GM12873 (cell line): ENCODE measurements at regions not wholly inside any gene's neighbourhood (a gene's known extent, or its start where the extent isn't known, plus 50 kb on each side); places are given as distances from the start of the nearest gene placed in this dataset.

ENCODE experiments used
- TF ChIP-seq, protein P1 (sequence below): IDR thresholded peaks from 2 replicates; pipeline ENCODE4 v1.5.1; 2012; ENCODE audit warnings: low read depth, mild to moderate bottlenecking, moderate library complexity, low read length, control low read depth; ENCODE audit not compliant: insufficient read depth; ENCODE audit errors: missing control alignments

DNA sequence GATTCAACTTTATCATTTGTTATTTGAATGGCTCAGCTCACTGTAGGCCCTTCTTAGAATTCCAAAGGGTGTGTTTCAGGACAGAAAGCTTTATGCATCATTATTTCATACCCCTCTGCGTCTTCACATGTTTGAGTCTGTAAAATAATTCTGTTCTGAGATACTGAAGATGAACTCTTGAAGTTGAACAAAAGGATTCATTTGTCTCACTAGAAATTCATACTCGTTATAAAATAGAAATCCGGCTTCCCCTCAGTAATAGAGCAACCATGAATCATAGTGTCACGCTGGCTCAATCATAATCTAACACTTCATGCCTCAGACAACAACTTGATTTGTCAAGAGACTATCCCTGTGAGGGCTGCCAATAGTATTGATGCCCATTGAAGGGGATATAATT, 1015.4 kb upstream of the SEMA6D start:
- TF ChIP-seq, protein P1, sequence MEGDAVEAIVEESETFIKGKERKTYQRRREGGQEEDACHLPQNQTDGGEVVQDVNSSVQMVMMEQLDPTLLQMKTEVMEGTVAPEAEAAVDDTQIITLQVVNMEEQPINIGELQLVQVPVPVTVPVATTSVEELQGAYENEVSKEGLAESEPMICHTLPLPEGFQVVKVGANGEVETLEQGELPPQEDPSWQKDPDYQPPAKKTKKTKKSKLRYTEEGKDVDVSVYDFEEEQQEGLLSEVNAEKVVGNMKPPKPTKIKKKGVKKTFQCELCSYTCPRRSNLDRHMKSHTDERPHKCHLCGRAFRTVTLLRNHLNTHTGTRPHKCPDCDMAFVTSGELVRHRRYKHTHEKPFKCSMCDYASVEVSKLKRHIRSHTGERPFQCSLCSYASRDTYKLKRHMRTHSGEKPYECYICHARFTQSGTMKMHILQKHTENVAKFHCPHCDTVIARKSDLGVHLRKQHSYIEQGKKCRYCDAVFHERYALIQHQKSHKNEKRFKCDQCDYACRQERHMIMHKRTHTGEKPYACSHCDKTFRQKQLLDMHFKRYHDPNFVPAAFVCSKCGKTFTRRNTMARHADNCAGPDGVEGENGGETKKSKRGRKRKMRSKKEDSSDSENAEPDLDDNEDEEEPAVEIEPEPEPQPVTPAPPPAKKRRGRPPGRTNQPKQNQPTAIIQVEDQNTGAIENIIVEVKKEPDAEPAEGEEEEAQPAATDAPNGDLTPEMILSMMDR = no peak

DNA sequence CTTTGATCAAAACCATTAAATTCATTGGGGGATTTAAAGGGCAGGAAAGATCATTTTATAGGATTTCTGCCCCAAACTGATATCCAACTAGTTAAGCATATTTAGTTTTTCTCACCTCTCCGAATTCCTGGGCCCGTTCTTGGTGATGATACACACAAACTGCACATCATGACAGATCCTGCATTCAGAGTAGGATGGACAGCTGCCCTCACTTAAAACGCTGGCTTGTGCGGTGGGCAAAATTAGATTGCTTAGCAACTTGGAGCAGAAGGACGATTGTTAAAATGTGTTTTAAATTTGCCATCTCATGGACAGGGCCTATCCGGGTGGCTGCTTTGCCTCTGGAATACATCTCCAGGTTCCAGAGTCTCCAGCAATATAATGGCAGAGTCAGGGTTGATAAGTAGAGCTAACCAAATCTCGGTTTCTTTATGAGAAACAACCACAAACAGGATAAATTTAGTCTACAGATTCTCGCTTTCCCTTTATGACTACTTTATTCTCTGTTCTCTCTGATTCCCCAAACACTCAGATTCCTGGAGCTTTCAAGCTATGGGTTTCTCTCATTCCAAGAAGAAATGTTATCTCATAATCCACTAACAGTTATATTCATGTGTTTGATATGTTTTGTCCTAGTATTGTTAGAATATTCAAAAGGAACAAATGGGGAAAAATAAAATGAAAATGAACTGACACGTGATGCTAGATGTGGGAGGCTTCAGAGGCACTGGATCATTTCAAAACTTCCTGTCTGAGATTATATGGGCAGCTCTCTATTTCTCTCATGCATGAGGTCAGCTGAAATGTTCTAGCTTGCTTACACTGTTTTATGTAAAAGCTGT, 1014.1 kb upstream of the SEMA6D start:
- TF ChIP-seq, protein P1 = no peak

DNA sequence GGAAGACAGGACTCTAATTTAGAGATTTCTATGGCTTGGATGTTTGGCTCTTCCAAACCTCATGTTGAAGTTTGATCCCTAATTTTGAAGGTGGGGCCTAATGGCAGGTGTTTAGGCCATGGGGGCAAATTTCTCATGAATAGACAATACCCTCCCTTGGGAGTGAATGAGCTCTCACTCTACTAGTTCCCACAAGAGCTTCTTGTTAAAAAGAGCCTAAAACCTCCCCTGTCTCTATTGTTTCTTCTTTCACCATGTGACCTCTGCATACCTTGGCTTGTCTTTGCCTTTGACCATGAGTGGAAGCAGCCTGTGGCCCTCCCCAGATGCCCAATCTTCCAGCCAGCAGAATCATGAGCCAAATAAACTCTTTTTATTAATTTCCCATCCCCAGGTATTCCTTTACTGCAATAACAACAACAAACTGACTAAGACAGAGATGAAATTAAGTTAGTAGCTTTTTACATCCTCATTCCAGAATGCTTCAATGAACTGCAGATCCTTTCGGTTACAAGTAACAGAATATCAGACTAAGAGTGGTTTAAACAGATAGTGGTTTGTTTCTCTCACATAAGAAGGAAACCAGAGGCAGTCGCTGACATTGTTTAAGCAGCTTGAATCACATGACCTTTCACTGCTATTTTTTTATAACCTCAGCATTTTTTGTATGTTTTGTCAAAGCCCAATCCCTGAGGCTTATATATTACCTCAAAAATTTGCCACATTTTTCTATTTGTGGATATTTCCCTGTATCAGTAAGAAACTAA, 1013.3 kb upstream of the SEMA6D start:
- TF ChIP-seq, protein P1 = no peak

DNA sequence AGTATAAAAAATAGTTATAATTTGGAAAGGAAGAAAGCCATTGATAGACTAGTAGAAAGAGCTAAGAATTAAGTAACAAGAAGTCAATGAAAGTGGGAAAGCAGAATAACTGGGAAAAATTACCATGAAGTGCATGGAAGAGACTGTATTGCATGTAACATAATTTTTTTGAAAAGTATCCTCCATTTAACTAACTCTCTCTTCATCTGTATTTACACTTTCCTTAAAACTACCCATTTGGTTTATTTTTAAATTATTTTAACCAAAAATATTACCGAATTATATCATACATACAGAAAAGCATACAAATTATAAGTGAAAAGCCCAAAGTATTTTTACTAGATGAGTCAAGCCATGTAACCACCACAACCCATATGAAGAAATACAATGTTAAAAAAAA, 1009.9 kb upstream of the SEMA6D start:
- TF ChIP-seq, protein P1 = no peak

DNA sequence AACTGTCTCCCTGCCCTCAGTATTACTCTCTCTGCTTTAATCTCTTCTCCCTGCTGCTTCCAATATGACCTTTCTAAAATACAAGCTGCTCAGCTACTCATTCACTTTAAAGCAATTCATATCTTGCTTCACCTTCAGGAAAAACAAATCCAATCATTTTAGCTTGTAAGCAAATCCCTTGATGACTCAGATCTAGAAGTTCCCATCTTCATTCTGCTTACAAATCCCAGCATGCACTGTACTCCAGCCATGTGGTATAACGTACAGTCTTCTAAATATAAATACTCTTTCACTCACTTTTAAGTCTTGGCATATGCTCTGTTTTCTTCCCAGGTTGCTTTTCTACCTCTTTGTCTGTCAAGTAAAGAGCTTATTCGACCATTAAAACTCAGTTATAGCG, 1009.1 kb upstream of the SEMA6D start:
- TF ChIP-seq, protein P1 = no peak

DNA sequence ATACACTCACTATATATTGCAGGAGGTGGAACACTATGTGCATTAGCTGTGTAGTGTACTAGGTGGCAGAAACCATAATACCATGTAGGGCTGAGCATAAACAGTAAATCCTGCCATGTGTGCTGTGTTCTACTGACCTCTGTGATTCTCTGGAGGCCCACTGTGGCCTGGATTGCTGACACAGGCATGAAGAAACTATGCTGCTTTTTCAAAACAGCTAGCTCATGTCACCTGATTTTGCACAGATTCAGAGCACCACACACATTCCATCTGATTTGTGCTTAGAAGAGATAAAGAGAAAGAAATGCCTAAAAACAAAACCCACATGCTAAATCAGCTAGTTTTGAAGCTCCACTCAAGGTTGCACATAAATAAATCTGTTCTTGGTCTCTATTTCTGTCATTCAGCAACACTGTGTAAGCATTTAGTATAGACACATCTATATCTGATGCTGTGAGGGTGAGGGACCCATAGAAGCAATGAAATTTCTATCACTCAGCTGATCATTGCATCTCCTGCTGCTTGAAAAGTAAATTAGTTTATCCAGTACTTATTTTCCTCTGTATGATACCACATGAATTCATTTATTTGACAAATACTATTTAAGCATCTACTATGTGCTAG, 1007.7 kb upstream of the SEMA6D start:
- TF ChIP-seq, protein P1 = no peak

DNA sequence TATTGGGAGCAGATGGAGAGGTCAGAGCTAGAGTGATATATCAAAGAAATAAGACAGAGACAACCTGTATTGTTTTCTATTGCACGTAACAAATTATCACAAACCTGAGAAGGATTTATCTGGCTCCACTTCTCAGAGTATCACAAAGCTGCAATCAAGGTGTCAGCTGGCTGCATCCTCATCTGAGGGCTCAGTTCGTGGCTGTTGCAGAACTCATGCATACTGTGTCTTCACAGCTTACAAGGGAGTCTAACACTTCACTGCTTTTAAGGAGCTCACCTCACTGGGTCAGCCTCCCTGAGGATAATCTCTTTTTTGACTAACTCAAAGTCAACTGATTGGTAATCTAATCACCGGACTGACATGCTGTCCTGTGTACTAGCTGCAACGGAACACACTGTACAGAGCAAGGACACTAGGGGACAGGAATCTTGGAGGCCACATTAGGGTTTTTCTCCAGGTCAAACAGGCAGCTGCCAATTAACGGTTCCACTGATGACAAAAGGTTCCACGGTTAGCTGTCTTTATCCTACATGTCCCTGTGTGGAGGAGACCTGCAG, 1006.8 kb upstream of the SEMA6D start:
- TF ChIP-seq, protein P1 = no peak
